ENCODE measurements at regions not wholly inside any gene's neighbourhood (a gene's known extent, or its start where the extent isn't known, plus 50 kb on each side); places are given as distances from the start of the nearest gene placed in this dataset.

DNA sequence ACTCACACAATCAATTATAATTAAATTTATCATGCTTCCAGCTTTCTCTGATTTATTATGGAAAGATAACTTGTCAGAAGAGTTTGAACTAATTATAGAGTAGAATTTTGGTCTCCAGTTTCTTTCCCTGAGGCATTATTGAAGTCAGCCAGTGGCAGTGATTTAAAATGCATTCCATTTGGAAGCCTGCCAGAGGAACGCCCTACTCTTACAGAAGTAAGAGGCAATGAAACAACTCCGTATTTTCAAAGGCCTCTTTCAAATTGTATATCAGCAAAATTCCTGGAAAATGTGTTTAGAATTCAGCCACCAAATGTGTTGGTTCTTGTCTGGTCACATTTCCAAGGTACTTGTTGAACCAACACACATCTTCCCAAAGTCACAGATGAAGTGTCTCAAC is 640.9 kb downstream of the SEMA5A start:
- peak; percentile 38 for DNase-seq (ENCODE audit: low read depth)

DNA sequence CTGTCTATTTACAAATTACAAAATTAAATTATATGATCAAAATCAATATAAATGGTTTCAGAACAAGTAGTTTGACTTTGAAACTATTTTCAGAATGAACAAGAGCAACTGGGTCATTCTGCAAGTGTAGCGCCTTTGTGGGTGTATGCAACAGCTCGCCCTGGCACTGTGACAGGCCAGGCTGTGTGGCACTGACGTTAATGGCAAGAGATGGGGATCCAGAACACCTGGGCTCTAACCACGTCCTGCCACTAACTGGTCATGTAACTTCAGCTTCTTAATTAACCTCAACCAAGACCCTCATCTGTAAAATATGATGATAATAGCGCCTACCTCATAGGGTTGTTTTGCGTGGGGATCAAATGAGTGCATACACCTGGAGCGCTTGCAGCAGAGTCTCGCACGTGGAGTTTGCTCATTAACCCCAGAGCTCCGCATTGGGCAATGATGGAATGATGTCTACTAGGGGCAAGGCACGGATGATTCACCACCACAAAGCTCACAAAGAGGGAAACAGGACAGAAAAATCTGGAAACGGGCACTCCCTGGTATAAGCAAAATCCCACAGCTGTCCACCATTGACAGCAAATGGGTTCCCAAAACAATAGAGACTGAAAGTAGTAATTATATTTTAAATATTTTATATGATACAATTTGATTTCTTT is 639.4 kb downstream of the SEMA5A start:
- peak; percentile 94 for DNase-seq (ENCODE audit: low read depth)

DNA sequence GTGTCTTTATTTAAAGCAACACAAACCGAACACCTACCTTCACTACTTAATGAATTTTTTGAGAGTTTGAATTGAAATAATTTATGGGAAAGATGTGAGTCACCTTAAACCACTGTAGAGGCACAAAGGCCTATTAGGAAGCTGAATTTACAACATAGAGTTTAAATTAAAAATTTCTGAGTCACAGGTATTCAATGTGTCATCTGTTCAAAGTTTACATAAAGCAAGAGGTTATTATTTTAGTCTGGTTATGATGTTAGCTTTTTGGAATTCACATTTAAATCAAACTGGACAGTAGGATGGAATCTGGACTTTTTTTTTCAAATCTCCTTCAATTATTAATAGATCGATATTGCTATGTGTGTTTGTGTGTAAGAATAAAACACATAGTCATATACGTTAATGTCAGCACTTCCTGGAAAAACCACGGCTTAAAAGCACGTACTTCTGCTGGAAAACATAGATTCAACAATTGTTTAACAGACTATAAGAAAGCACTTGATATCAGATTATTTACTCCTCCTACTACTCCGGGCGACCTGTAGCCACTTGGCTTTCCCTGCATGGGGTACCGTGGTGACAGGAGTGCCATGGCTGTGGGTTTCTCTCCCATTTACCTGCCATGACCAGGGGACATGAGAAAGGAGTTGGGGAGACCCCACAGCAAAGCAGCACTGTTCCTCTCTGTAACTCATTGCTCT is 638.6 kb downstream of the SEMA5A start:
- peak; percentile 73 for DNase-seq (ENCODE audit: low read depth)

DNA sequence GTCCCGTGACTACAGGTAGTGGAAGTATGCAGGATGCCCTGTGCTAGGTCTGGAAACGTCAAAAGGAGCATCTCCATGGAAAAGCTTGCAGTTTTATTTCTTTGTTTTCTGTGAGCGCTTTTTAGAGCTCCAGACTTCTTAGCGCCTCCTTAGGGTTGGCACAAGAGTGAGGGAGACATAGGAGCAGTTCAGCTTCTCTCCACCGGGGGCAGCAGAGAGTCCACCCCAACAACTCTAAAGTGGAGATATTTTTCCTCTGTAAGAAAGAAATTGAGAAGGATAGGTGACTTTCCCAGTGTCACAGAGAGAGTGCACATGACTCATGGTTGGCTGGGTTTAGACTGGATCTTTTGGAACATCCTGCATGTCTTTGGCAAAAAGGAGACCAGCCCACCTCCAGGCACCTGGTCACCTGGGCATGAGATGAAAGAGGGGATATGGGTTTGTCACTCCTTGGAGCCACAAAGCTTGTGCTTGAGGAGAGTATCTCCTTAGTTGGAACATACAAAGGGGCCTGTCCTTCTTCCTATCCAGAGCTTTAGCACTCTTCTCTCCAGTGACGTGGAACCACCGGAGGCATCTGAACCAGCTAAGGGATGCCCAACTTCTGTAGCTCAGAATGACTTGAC is 637.7 kb downstream of the SEMA5A start:
- peak; percentile 63 for DNase-seq (ENCODE audit: low read depth)

DNA sequence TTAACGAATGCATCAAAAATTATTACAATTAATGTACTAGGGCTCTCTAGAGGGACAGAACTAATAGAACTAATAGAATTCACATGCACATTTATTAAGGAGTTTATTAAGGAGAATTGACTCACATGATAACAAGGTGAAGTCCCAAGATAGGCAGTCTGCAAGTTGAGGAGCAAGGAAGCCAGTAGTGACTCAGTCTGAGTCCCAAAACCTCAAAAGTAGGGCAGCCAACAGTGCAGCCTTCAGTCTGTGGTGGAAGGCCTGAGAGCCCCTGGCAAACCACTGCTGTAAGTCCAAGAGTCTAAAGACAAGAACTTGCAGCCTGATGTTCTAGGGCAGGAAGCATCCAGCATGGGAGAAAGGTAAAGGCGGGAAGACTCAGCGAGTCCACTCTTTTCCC is 633.8 kb downstream of the SEMA5A start:
- peak; percentile 55 for DNase-seq (ENCODE audit: low read depth)

DNA sequence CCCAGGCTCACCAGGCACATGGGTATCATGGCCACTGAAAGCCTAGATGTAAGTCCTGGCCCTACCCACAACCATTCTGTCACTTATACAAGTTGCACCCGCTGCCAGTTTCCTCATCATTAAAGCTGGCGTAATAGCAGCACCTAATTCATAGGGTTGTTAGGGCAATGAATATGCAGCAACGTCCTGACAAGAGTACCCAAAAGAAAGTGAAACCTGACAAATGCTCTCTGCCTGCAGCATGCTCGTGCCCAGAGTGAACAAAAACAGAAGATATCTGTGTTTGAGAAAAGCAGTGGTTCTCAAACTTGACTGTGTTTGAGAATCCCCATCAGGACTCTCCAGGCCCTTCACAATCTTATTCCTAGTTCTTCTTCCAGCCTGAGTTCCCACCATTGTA is 632.4 kb downstream of the SEMA5A start:
- DNase-seq (ENCODE audit: low read depth) = no peak

DNA sequence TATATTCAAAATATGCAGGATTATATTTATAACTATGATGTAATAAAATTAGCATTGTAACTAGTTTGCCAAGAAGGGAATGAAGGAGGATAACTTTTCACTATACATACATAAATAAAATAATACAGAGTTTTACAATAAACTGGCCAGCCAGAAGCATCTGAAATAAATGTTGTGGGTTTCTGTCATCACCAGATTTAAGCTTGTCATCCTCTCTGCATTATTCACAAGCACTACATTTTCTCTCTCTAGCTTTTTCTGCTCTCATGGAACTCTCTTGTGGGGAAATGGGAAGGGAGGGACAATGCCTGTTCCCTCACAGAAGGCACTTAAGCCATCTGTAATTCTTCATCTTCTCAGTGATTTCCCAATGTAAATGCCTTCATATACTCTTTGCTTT is 626.8 kb downstream of the SEMA5A start:
- no peak for DNase-seq (ENCODE audit: low read depth)

DNA sequence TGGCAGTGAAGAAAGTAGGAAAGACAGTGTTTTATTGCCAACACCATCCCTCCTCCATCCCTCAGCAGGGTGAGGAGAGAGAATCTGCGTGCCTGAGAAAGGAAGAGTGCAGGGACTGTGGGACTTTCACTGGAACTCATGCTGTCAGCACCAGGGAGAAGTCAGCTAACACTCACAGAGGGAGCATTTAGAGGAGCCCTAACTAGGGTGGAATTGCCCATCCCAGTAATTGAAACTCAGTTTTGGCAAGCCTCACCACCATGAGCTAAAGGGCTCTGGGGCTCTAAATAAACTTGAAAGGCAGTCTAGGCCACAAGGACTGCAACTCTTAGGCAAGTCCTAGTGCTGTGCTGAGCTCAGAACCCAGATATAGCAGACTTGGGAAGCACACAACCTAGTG is 622.3 kb downstream of the SEMA5A start:
- DNase-seq (ENCODE audit: low read depth) = no peak

DNA sequence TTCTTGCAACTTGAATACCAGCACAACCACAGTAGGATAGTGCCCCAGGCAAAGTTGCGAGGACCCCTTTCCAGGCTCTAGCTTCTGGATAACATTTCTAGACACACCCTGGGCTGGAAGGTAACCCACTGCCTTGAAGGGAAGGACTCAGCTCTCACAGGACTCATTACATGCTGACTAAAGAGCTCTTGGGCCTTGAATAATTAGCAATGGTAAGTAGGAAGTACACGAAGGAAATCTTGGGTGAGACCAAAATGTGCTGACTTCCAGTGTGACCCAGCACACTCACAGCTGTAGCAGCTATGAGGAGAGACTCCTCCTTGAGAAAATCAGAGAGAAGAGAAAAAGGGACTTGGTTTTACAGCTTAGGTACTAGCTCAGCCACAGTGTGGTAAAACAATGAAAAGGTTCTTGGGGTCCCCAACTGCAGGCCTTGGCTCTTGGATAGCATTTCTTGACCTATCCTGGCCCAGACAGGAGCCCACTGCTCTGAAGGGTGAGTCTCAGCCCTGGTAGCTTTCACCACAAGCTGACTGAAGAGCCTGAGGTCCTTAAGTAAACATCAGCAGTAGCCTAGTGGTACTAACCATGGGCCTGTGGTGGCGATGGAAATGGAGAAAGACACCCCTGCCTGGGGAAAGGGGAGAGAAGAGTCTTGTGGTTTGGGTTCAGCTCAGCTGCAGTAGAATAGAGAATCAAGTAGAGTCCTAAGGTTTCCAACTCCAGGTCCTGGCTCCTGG is 621.7 kb downstream of the SEMA5A start:
- no peak for DNase-seq (ENCODE audit: low read depth)

DNA sequence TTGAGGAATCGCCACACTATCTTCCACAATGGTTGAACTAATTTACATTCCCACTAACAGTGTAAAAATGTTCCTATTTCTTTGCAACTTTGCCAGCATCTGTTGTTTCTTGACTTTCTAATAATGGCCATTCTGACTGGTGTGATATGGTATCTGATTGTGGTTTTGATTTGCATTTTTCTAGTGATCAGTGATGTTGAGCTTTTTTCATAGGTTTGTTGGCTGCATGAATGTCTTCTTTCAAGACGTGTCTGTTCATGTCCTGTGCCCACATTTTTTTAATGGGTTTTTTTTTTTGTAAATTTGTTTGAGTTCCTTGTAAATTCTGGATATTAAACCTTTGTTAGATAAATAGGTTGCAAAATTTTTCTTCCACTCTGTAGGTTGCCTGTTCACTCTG is 615.9 kb downstream of the SEMA5A start:
- DNase-seq (ENCODE audit: low read depth) = no peak

DNA sequence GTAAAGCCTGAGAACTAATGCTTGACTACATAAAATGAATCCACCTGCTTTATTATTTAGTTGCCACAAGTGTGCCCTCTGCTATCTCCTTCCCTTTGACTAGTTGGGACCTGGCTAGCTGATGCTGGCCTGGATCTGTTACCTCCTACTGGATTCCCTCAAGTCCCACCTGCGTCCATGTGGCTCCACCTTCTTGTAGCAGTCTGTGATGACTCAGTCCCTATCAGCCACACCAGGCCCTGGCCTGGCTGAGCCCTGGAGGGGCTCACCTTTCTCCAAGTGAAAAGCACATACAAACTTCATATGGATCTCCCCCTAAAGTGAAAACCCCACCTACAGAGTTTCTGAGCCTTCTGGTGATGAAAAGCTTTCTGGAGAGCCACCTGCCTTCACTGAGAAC is 611.4 kb downstream of the SEMA5A start:
- no peak for DNase-seq (ENCODE audit: low read depth)

DNA sequence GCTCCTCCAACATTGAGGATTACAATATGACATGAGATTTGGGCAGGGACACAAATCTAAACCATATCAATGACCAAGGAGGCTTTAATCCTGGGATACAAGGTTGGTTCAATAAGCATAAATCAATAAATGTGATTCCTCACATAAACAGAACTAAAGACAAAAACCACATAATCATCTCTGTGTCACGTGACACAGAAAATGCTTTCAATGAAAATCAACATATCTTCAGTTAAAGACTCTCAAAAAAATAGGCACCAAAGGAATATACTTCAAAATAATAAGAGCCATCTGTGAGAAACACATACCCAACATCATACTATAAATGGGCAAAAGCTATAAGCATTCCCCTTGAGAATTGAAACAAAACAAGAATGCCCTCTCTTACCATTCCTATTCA is 604.9 kb downstream of the SEMA5A start:
- DNase-seq (ENCODE audit: low read depth) = no peak

DNA sequence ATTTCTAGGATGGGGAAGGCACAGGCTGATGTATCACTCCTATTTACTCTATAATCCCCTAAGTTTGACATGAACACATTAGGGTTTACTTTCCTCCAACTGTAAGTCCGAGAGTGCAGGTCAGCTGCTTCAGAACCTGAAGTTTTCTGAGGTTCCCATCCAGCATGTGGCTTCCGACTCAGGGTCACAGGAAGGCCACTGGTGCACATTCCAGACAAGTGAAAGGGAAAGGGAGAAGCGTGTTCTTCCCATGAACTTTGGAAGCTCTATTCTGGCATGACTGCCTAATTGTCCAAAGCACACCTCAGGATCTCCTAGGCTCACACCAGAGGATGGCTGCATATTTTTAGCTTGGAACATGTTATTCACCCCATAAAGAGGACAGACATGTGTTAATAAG is 602.6 kb downstream of the SEMA5A start:
- DNase-seq (ENCODE audit: low read depth) = peak; percentile 46

DNA sequence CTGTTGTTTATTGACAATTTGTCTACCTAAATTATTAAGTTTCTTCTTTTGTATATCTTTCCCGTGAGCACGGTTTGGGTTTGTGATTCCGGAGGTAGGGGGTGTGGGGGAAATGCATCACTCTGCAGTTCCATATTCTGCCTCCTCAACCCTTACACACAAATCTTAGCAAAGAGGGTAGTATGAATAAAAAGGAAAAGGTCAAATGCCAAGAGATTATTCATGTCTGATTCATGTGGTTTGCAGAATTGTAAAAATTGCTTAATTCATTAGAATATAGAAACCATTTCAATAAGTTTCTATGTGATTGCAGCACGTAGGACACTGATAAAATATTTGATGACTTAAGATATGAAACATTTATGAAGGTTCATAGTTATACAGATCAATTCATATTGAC is 601.9 kb downstream of the SEMA5A start:
- DNase-seq (ENCODE audit: low read depth) = peak; percentile 26

DNA sequence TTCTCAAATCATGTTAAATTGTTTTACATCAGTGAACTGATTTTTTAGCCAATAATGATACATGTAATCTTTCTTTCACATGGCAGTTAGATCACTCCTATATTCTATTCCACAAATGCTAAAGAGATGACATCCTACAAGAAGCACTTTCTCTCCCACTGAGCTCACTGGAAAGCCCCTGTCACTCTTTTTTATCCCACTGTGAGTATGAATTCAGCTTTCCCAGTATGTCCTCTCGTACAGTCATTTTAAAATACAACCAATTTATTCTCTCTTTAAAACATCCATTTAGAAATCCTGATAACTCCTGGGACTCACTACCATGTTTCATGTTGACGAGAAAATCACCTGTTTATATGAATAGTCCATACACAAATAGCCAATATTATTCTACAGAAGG is 599.9 kb downstream of the SEMA5A start:
- DNase-seq (ENCODE audit: low read depth) = no peak

DNA sequence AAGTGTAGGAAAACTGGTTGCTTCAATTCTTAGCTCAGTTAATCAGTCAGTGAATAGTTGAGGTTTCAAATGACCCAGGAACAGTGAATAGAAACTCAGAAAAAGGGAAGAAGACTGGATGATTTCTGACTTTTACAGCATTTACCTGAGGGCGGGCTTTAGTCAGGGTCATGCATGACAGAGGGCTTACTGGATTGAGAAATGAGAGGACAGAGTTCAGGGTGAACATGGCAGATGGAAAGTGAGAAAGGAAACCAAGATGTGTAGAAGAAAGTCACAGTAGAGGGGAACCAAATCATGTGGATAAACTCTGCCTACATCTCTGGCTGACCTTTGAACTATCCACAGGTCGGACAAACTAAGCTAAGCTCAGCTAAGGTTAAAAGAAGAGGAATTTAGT is 596.0 kb downstream of the SEMA5A start:
- no peak for DNase-seq (ENCODE audit: low read depth)

DNA sequence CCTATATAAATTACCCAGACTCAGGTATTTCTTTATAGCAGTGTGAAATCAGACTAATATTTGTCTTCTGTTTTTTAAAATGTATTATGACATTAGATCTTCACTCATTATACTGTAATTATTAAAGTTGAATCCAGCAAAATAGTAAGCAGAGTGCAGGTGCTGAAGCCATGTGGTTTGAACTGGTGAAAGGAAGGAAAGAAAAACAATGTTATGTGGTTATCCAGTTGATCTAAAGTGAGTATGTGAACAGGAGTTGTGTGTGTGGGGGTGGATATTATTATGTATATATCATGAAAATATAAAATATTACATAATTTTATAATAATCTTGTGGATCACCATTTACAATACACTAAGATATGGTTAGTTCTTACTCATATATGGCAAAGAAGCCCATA is 593.7 kb downstream of the SEMA5A start:
- no peak for DNase-seq (ENCODE audit: low read depth)

DNA sequence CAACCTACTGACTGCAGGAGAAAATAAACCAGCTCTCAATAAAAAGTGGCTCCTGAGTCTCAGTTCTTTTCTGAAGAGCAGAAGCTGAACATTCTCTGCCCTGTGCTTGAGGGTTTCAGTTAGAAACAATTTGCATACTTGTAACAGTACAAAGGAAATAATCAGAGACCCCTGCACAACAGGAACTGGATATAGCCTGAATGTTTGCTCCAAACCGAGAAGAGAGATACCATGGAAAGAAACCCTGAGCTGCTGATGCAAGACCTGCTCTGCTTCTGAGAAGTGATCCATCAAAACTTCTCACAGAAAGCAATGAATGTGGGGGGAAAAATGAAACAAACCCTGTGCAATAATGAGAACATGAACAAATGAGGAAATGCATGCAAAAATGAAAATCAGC is 592.9 kb downstream of the SEMA5A start:
- no peak for DNase-seq (ENCODE audit: low read depth)

DNA sequence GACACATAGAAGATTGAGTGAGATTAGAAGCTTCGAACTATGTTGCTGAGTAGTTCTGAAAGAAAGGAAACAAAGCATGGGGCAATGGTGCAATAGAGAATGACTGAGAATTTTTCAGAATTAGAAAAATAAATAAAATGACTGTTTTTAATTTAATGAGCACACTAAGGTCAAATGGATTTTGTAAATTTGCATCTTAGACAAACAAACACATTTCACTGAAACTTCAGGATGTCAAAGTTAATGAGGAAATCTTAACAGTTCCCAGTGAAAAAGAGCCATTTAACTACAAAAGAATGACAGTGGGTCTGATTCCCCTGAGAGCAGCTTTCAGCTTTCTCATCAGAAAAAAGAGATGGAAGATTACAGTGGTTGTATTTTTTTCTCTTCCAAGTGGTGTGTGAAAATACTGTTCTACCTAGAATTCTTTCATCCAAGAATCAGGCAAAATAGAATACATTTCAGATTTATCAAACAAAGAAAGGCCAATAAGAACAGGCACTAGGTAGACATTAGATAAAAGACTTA is 591.9 kb downstream of the SEMA5A start:
- DNase-seq (ENCODE audit: low read depth) = no peak

DNA sequence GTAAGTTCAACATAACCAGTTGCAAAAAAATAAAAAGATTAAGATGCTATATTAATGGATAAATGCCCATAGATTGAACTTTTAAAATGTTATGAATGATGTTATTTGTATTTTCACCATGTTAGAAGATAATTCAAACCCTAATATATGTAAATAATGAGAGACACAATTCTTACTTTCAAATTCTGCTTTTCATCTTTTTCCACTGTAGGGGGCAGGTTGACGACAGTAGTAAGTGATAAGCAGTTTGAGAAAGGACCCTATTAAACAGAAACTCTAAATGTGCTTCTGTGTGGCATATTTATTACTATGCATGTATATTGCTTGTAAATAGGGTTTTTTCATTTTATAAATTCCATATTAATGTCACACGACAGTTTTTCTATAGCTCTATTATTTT is 591.1 kb downstream of the SEMA5A start:
- DNase-seq (ENCODE audit: low read depth) = peak; percentile 14

DNA sequence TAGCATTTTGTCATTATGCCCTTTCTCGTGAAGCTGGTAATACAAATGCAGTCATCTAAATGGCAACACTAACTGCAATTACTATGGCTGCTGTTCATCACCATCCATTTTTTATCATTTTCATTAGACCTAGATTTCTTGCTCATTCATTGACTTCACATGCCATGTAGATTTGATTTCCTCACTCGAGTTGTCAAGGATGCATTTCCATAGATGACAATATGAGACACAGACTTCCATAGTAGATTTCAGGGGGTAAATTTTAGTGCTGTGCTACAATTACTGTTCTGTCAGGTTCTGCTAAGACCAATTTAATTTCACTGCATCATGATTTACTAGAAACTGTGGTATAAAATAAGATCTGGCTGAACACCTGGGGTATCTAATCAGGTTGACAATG is 589.2 kb downstream of the SEMA5A start:
- DNase-seq (ENCODE audit: low read depth) = no peak

DNA sequence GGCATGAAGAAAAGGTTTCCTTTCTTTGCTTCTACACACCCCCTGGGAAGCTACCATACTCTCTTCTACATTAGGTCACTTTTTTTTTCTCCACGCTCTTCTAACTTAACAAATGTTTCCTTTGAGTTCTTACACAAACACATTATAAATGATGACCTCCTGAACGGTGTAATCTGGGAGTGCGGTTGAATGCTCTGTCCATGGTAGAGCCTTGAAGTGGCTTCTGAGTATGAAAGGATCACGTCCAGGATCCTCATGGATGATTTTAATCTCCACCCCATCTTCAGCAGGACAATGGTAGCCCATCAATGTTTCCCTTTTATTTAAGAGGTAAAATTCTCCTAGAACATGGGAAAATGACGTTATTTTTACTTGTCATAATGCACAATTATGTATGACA is 587.3 kb downstream of the SEMA5A start:
- peak; percentile 26 for DNase-seq (ENCODE audit: low read depth)

Data from LHCN-M2 (cell line).